GM19467 (cell line): ENCODE measurements at regions not wholly inside any gene's neighbourhood (a gene's known extent, or its start where the extent isn't known, plus 50 kb on each side); places are given as distances from the start of the nearest gene placed in this dataset.
"Not testable (repeated sequence)": the region's sequence is repeated elsewhere in the genome, so short reads cannot be mapped to it uniquely, and the experiment has no call there.

ENCODE experiments used
- ATAC-seq: cut with Tn5 transposase; IDR thresholded peaks from one replicate; pipeline ENCODE4 v1.9.1; 2021; ENCODE audit warnings: mild to moderate bottlenecking, moderate library complexity; ENCODE audit not compliant: unreplicated experiment

DNA sequence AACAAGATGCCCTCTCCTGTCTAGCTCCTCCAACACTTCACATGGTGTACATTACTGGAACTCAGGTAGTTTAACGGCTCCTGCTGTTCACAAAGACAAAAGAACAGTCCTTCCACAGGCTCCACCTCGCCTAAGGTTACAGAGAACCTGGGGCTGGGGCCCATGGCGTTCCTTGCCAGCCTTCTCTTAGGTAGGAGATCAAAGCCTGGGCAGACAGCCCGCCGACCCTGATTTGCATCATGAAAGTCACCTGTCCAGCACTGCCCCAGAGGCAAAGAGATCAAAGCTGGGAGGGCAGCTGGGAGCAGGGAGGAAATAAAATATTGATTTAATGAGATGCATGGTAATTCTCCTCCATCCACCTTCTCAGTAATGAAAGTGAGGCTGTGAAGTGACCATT, 115.0 kb upstream of the SLIT3 start:
- no peak for ATAC-seq

- ATAC-seq, result no peak
Measured at GRCh38 chr5:169415371-169415770, 114.4 kb upstream of the SLIT3 start.

DNA sequence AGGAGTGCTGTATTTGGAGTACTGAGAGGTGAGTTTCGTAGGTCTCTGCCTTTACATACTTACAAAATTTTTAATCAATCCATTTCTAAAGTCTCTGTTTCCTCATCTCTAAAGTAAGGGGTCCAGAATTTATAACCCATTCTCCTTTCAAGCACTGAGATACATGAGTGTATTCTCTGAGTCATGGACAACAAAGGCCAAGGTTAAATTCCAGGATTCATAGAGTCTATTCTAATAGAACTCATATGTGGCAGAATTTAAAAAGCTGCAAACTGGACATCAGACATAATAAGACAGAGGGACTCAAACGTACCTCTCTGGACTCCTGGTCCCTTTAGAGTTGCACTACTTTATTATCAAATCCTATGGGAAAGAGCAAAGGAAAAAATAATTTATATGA, 112.5 kb upstream of the SLIT3 start:
- ATAC-seq, result no peak

- ATAC-seq, result no peak
Measured at GRCh38 chr5:169412831-169413230, 111.9 kb upstream of the SLIT3 start.

DNA sequence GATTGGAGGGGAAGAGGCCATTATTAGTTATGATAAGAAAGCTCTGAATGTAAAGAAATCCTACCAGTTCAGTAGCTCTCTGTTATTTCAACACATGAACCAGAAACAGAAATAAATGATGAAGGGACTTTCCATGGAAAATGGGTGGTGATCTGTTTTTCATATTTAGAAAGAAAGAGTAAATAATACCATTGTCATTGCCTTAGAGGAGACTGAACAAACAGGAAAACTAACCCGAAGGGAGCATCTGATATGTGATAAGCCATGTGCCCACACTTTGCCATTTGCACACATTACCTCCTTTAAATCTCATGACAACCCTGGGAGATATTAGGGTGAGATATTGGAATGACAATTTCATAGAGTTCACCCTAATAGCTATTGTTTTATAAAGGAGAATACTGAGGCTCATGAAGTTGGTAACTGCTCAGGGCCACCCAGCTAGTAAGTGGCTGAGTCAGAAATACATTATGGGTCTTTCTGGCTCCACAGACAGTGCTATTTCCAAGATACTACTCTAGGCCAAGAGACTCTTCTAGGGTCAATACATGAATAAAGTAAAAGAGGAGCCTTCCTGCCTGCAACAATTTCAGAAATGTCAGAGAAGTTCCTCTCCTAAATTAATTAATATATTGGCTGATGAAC, 111.0 kb upstream of the SLIT3 start:
- ATAC-seq, result no peak

DNA sequence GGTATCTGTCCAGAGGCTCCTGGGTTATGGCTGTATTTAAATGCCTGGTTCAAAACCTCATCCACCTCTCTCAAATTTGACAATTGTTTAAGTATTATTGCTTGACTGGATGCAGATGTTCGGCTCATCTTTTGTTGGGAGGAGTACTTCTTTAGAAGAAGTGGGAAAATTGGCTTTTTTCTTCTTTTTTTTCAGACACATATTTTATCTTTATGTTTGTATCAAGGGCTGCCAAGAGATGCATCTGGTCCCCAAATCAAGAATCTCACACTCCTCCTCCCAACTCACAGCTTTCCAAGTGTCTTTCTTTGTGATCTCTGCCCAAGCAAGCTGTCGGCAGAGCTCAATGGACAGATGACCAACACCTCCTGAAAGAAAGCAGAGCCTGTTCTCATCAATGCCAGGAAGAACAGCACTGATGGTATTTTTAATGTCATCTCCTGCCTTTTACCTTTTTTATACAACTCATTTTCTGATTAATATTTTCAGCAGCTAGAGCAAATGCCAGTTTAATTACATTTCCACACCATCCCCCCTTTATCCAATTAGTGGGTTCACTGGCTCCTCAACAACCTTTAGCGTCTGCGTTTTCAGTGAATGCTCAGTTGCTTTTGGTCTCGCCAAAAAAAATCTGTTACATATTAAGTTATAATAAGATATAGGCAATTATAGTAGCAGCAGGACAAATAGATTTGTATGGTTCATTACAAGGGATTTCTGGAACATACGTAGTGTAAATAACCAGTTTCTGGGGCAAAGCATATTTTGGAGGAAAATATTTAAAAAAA, 110.3 kb upstream of the SLIT3 start:
- no peak for ATAC-seq

- ATAC-seq, result no peak
Measured at GRCh38 chr5:169408731-169409130, 107.8 kb upstream of the SLIT3 start.

- no peak for ATAC-seq
Measured at GRCh38 chr5:169408171-169408570, 107.2 kb upstream of the SLIT3 start.

DNA sequence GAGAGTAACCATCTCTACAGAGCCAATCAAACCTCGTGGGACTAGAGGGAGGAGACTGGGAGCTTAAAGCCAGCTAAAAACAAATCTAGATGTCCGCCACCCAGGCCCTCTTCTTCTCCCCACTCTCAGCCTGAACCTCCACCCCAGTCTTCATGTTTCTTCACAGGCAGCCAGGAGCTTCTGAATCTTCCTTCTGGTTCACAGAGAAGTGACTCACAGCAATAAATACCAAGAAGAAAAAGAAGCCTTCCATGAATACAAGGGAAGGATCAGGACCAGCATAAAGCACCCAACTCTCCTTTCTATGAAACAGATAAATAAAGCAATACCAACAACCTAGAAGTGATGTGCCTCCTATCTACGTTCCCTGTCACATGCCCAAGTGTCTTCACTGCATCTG, 103.3 kb upstream of the SLIT3 start:
- no peak for ATAC-seq

- no peak for ATAC-seq
Measured at GRCh38 chr5:169398515-169398914, 97.6 kb upstream of the SLIT3 start.

GRCh38 chr5:169395136-169395535, 94.2 kb upstream of the SLIT3 start:
- ATAC-seq, result no peak

- no peak for ATAC-seq
Measured at GRCh38 chr5:169394371-169394770, 93.4 kb upstream of the SLIT3 start.

DNA sequence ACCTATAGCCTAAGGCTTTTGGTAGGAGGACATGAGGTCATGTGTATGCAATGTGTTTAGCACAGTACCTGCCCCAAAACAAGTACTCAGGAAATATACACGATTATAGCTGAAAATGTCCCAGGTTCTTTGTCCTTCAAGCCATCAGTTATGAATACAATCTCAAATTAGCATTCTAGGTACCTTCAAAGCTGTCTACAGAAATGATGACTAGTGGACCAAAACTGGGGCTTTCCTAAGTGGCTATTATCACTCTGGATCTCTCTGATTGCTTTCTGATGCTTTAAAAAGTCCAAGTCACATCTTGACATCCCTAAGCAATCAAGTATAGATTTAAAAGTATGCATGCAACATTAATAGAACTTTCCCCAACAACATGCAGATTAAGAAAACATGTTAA, 93.0 kb upstream of the SLIT3 start:
- ATAC-seq, result no peak

DNA sequence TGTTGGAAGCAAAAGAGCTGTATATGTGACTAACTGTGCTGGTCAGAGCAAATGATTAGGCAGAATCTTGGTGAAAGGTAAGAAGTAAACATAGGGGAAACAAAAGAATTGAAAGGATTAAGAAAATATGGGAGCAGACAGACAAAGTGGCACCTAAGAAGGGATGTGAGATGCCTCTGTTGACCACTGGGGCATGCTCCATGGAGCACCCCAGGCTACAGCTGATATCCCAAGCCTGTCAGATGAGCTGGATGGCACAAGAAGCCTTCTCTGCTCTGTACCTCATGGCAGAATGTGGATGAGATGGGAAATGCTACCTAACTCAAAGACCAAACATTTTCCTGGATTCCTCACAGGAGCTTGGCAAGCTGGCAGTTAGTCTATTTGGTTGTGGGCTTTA, 89.3 kb upstream of the SLIT3 start:
- no peak for ATAC-seq

DNA sequence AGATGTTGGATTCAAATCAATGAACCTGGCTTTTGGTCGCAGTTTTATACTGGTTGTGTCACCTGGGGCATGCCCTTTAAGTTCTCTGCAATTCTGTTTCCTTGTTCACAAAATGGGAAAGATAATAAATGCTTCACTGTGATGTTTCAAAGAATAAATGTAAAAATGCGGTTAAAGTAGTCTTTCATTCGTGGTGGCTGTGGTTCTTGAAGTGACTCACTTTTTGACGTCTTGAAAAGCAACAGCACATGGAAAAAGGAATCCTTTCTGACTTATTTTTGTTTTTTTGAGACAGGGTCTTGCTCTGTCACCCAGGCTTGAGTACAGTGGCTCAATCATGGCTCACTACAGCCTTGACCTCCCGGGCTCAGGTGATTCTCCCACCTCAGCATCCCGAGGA, 88.4 kb upstream of the SLIT3 start:
- ATAC-seq, result no peak

- no peak for ATAC-seq
Measured at GRCh38 chr5:169385636-169386035, 84.7 kb upstream of the SLIT3 start.

- no peak for ATAC-seq
Measured at GRCh38 chr5:169384661-169385060, 83.7 kb upstream of the SLIT3 start.

GRCh38 chr5:169374761-169375160, 73.8 kb upstream of the SLIT3 start:
- no peak for ATAC-seq

DNA sequence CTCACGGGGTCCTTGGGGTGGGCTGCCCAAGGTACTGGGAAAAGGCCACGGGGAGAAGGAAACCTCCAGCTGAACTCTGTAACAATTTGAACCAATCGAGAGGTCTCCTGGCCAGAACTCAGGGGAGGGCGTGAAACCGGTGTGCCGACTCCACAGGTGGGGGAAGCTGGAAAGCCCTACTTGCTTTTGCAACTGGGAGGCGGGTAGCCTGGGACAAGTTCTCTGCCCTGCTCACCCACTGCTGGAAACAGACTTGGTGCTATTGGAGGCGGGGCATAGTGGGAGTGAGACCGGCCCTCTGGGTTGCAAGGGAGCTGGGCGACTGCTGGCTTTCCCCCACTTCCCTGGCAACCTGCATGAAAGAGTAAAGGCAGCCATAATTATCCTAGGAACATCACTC, 73.2 kb upstream of the SLIT3 start:
- no peak for ATAC-seq

- ATAC-seq, result not testable (repeated sequence)
Measured at GRCh38 chr5:169371801-169372200, 70.9 kb upstream of the SLIT3 start.

DNA sequence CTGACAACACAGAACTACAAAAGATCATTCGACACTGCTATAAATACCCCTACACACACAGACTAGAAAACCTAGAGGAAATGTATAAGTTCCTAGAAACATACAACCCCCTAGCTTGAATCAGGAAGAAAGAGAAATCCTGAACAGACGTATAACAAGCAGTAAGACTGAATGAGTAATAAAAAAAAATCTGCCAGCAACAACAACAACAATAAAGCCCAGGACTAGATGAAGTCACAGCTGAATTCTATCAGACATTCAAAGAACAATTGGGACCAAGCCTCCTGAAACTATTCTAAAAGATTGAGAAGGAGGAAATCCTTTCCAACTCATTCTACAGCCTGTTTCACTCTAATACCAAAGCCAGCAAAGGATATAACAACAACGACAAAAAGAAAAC, 68.2 kb upstream of the SLIT3 start:
- no peak for ATAC-seq

GRCh38 chr5:169367861-169368260, 66.9 kb upstream of the SLIT3 start:
- no peak for ATAC-seq

GRCh38 chr5:169357291-169357690, 56.4 kb upstream of the SLIT3 start:
- ATAC-seq, result no peak
